GM18511 (cell line): ENCODE measurements at regions not wholly inside any gene's neighbourhood (a gene's known extent, or its start where the extent isn't known, plus 50 kb on each side); places are given as distances from the start of the nearest gene placed in this dataset.

ENCODE experiments used
- ATAC-seq: cut with Tn5 transposase; IDR thresholded peaks from one replicate; pipeline ENCODE4 v1.9.1; 2021; ENCODE audit warnings: mild to moderate bottlenecking, moderate library complexity; ENCODE audit not compliant: unreplicated experiment

DNA sequence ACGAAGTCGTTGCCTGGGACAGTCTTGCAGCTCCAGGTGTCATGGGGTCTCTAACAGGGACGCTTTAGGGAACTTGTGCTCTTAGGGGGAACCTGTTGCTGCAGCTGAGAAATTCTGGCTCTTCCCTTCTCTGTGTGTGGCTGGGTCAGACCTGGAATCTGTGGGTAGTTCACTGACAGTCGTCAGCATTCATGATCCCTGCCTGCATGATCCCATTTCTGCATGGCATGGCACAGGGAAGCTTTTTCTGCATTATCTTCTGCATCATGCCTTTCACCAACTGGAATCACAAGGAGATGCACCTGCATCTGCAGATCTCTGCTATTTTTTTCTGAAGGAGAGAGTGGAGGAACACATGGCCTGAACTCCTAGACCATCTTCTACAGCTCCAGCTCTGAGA lies 85.6 kb downstream of the SOX9 start:
- ATAC-seq = no peak

DNA sequence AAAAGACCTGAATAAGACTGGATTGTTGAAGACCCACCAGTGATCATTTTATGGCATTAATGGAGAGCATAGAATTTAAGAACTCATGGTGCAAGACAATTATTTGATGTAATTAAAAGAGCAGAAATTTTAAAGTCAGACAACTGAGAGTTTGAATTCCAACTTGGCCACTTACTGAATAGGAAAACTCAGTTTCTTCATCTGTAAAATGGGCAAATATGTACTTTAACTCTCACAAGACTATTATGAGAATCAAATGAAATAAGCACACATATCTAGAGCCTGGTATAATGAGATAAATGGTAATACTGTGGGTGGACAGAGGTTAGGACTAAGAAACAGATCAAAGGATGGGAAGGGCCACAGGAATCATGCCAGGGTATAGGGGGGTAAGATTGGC lies 88.0 kb downstream of the SOX9 start:
- no peak for ATAC-seq

DNA sequence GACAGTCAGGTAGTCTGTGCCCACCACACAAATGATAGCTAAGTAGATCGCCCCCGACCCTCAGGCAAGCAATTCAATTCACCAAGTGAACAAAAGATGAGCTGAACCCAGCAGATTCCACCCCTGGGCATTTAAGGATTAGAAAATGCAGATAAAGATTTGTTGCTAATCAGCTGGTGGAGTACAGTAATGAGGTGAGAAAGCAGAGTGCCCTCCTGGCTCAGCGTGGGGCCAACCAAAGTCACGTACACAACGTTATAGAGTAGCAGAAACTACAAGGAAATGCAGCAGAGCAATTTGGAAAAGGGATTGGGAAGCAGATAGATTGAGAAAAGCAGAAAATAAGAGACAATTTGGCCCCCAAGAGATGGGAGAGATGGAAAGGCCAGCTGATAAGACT lies 91.2 kb downstream of the SOX9 start:
- ATAC-seq = no peak

DNA sequence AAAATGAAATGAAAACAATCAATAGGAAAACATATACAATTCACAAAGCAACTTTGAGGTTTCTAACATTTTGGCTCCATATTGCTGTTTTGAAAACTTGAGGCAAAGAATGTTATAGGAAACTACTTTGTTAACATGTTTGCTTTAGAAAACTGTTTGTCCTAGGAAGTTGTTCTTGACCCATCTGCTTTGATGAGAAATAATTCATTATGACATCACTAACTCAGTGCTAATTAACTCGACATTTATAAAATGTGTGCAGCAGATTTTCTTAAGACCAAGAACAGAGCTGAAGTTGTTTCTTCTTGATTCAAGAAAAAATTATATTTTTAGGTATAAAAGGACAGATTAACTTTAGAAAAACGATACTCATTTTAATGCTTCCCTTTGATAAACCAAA lies 94.7 kb downstream of the SOX9 start:
- ATAC-seq = no peak

DNA sequence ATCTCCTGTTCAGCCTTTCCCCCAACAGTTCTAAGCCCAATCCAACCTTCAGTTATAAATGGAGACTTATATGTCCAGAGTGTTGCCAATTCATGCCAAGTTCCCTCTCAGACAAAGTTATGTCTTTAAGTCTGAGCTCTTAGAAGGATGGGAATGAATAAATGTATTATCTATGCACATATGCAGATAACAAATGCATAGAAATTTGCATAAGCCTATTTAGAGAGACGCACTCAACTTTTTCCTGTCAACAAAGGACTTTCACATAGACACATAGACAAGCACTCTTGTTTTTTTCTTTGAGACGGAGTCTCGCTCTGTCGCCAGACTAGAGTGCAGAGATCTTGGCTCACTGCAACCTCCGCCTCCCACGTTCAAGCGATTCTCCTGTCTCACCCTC lies 95.1 kb downstream of the SOX9 start:
- no peak for ATAC-seq

DNA sequence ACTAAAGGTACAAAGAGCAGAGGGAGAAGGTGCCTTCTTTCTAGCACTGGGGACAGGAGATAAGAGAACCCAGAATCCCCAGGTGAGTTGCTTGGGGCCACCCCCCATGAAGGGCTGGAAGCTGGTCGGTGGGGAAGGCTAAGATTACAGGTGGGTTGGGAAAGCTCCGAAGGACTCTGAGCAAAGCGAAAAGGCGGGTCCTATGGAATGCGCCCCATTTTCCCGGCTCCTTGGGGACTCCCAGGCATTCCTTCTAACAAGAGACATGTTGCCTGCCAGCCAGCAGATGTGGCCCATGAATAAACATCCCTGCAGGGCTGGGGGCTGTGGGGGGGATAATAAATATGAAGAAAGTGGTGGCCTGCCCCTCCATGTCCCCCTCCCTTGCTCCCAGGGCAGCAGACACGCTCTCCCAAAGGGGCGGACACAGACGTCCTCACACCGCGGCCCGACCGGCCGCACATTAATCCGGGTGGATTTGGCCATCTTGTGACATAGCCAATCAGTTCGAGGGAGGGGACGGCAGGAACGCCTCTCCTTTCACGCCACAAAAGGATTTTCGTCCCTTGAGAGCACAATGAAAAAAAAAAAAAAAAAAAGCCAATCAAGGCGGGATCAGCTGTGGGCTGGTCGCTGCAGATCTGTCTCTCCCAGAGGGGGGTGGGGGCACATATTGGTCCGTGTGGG lies 98.5 kb downstream of the SOX9 start:
- ATAC-seq = no peak

DNA sequence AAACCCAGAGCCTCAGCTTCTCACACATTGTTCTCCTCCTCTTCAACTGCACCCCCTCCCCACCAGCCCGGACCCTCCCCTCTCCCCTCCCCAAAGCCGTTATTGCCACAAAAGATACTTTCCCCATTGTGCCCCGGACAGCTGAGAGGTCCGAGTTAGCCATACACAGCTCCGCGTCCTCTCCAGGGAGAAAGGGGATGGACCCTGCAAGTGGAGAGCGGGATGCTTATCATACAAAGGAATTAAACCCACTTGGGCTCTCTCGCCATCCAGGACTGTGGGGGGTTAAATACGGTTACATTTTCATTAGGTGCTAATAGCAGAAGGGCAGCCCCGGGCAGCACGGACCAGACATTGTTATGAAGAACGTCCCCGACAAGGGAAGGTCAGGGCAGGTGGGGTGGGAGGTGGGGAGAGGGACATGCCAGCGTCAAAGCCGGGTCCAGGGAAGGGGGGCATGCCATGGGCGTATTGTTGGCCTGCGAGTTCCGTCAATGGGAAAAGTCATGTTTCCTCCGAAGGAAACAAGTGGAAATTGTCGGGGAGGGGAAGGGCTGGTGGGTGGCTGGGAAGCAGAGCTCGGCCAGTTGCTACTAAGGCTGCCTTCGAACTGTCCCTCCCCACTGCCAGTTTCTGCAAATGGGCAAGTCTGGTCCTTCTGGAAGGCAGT lies 99.1 kb downstream of the SOX9 start:
- no peak for ATAC-seq

DNA sequence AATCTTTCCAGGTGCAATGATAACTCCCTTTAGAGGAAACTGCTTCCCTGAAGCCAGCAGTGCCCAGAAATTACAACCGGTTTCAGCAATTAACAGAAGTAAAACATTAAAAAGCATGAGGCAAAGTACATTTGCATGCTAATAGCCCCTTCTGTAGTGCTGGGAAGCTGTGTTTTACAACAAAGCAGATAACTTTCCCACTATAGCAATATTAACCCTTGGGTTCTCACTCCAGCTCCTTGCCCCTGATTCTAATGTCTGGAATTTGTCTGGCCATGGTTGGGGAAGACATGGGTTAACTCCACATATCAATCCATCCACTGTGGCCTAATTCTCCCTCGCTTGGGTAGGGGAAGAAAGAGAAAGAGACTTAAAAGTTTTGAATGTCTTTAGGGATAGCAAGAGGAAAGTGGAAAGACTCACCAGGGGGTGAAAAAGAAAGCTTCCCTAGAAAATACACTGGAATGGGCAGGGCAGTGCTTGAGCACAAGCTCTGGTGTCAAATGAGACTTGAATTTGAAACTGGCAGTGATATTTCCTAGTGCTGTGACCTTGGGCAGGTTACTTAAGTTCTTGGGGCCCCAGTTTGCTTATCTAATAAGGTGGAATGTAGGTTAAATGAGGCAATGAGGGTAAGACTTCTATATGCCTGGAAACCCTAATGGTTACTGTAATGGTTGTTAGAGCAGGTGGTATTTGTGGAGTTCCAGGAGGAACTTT lies 102.0 kb downstream of the SOX9 start:
- ATAC-seq = no peak

DNA sequence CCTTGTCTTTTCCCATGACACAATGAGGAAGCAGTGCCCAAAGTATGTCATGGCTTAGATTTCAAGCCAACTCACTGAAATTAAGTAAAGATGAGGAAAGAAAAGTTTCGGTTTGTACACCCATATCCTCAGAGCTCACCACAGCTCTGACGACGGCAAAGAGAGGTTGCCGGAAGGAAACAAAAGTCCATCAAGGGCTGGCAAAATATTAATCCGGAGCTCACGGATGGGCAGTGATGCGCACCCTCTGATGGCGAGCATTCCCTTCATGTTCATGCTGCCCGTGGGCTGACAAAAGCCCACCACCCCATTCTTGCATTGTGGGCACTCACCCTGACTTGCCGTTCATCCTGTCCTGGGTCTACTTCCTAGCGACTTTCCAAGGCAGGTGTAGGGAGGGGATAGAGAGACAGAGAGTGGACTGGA lies 103.1 kb downstream of the SOX9 start:
- no peak for ATAC-seq

DNA sequence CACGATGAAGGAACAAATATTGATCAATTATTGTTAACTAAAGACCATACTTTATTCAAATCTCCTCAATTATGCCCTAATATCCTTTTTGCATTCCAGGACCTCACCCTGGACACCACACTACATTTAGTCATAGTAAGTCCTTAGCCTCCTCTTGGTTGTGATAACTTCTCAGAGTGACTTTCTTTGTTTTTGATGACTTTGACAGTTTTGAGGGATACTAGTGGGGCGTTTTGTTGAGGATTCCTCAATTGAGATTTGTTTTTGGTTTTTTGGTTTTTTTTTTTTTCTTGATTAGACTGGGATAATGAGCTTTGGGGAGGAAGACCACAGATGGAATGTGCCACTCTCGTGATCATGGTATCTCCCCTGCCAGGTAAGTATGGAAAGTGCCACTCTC lies 105.5 kb downstream of the SOX9 start:
- ATAC-seq = no peak

DNA sequence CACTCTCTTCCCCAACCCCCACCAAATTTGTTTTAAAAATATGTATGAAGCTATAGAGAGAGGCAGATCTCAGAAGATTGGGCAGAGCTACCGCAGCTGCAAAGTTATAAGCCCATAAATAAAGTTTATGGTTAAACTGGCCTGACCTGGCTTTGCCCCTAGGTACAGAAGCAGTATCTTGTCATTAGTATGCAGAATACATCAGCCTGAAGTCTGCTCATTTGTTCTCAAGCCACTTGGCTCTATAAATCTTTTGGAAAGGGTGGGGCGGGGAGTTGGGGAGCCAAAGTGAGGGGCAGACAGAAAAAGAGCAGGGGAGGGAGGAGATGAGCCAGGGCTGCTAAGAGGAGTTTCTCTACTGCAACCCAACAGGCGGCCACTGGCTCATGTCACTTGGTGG lies 113.2 kb downstream of the SOX9 start:
- ATAC-seq = no peak

DNA sequence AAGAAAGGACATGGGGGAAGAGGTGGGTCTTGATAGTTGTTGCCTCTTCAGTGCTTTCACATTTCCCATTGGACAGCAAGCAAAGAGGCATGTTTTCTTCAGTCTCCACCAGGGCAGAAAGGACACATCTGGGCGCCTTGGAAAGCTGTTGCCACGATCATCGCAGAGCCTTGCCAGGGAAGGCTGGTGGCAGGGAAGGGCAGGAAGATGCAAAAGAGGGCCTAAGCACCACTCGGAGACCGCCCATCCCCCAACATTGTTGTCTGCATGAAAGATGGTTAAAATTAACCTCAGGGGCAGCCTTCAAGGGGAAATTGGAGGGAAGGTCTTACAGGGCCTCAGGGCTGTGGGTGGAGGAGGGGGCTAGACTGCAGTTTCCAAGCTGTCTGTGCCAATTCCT lies 114.2 kb downstream of the SOX9 start:
- no peak for ATAC-seq

DNA sequence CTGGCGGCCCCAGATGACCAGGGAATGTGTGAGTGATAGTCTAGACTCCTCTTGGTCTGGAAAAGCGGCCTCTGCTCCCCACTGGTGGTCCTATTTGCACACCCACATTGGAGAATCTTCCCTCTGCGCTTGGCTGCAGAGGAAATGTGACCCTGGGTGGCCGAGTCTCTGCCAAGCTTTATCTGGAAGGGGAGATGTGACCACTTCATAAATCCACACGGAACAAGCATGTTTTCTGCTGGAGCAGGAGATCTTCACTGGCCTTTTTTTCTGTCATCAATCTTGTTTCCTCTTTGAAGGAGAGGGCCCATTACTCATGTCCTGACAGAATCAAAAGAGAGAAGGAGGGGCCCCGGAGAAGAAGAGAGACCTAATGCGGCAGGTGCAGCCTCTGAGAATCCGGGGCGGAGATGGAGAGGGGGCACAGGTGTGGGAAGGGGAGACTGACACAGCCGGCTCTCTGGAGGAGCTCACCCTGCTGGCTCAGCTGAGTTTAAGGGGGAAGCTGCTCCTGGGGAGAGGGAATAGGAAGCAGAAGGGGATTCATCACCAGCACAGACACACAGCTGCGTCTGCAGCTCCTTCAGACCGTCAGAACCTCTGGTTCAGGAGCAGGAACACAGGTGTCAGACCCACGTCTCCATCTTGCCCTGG lies 116.3 kb downstream of the SOX9 start:
- ATAC-seq = no peak

DNA sequence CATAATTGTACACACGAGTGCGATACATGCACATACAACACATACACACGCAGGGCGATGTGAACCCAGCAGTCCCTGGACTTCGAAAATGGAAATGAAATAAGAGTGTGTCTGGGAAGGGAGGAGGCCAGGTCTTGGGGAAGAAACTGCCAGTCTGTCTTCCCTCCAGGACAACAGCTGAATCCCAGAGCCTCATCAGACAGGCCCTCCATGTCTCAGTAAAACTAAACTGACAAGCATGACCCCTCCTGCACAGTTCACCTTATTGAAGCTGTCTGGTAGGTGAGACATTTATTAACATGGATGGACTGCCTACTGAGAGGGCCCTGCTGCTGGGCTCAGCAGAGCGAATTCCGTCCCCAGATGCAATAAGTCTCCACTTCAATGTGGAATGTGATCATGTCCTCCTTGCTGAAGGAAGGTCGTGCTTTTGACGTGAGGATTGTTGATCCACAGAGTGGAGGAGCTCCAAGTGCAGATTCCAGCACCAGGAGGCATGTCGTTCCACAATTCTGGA lies 117.4 kb downstream of the SOX9 start:
- no peak for ATAC-seq

DNA sequence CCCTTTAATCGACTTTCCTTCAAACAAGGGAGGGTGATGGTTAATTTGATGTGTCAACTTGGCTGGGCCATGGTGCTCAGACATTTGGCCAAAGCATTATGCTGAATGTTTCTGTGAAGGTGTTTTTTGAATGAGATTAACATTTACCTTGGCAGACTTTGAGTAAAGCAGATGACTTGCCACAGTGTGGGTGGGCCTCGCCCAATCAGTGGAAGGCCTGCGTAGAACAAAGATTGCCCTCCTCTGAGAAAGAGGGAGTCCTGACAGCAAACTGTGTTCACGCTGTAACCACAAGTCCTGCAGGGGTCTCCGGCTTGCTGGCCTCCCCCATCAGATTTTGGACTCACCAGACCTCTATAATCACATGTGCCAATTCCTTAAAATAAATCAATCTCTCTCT lies 118.7 kb downstream of the SOX9 start:
- ATAC-seq = no peak

DNA sequence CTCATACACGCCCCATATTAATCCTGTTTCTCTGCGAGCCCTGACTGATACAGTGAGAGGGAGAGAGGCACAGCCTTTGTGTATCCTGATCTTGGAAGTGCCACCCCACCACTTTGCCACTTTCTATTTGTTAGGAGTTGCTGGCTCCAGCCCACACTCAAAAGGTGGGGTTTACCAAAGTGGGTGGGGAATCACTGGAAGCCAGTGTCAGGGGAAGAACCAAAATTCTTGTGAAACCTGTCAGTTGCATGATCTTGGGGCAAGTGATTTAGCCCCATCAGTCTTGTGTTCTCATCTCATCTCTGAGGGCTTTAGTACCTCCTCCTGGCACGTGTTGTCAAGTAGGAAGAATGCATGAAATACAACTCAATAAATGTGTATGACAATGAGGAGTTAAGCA lies 119.5 kb downstream of the SOX9 start:
- ATAC-seq = peak; percentile 79

DNA sequence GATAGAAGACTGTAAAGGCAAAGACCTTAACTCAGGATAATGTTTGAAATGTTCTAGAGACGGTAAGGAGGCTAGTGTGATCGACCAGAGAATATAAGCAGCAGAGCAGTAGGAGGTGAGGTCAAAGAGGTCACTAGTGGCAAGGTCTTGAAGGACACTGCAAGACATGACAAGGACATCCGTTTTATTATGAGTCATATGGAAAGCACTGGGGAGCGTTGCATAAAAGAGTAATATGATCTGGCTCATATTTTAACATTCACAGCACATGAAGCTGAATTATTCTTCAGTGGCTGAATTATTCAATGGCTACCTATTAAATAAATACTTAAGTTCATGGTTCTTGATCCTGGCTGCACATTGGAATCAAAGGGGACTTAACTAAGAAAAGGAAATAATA lies 123.7 kb downstream of the SOX9 start:
- no peak for ATAC-seq

DNA sequence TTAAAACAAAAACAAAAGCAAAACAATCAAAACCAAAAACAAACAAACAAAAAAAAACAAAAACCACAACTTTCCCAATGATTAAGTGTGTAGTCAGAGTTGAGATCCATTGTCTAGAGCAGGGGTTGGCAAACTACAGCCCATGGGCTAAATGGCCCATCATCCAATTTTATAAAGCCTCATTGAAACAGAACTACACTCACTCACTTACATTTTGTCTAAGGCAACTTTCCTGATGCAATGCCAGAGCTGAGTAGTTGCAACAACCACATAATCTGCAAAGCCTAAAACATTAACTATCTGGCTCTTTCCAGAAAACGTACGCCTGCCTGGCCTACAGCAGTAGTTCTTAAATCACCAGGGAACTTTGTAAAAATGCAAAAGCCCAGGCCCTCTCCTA lies 124.1 kb downstream of the SOX9 start:
- ATAC-seq = no peak

DNA sequence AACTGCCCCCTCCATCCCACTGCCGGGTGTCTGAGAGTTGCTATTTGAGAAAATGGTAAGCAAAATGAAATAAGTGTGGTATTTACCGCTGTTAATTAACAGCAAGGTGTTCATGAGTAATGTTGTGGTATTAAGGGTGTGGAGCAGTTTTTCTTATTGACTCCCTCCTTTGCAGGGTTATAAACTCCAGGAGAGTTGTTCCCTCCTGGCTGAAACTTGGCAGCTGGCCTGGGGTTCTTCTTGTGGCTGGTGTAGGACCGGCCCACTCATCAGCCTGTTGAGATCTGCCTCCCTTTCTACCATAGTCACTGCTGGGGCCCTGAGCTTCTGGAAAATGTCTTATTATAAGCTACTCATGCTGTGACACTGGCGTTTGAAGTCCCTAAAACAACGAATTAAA lies 128.6 kb downstream of the SOX9 start:
- ATAC-seq = no peak

DNA sequence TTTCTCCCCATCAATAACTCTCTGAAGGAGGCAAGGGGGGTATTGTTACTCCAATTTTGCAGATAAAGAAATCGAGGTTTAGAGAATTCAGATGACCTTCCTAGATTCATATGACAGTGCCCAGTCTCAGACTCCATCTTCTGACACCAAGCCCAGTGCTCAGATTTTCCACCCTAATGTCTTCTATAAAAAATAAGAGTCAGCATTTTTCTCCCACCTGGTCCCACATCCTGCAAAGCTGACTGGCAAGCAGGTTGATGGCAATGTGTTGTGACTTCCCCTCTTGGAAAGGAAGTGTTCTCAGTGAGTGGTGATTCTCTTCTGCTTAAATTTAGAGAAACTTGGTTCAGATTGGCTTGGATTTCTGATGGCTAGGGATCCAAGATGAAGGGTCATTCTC lies 129.4 kb downstream of the SOX9 start:
- no peak for ATAC-seq

DNA sequence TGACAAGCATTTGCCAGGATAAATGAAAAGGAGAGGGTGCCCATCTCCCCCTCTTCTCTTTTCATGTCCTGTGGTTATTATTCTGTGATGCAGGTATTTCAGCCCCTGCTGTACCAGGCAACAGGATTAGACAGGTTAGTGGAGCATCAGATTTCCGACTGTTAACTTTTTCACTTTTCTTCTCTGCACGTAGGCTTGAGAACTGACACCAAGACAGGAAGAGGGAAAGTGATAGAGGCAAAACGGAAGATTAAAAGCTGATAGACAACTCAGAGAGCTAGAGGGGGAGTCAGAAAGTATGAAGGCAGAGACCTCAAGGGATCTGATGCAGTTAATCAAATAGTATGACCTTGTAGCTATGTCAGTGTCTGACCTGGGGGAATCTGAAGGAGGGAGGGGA lies 132.8 kb downstream of the SOX9 start:
- ATAC-seq = no peak
